ENCODE measurements at regions not wholly inside any gene's neighbourhood (a gene's known extent, or its start where the extent isn't known, plus 50 kb on each side); places are given as distances from the start of the nearest gene placed in this dataset.

DNA sequence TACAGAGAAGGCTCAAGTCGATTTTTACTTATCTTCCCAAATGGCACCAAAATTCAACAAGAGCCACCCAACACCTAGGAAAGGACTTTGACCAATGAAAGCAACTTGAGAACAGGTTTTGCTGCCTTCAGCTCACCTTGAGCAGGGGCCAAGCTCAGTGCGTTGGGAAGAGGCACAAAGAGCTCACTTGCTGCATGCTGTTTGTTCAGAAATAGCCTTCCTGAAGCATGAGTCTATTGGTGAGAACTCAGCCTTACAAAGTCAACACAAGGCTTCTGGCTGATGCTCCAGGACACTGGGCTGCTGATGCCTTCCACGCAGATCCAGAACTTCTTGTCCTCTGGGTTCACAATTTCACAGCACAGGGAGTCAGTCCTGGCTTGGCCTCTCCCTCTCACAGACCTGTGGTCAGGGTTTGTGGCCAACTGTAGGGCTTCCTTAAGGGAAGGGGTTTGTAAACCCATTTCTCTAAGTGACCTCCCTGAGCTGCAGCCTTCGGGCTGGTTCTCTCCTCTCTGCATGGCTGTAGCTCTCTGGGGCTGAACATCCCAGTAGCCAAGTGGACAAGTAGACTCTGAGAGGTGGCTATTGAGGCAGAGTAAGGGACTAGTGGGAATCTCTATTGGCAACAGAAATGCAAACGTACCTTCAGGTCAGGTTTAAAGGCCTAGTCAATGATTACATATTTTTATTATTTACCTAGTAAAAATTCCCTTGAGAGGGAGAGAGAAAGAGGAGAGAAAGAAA, 124.7 kb upstream of the GATA6 start:
- ChIA-PET POLR2A (ENCODE audit: low non-redundant PET) (no interaction called here), CTCF (no interaction called here)
- TF ChIP-seq EZH2 (IDR thresholded peaks at IDR 0.05; ENCODE audit: borderline replicate concordance, low read depth, low read length, poor library complexity, severe bottlenecking), result no peak
- TF ChIP-seq, protein P1, sequence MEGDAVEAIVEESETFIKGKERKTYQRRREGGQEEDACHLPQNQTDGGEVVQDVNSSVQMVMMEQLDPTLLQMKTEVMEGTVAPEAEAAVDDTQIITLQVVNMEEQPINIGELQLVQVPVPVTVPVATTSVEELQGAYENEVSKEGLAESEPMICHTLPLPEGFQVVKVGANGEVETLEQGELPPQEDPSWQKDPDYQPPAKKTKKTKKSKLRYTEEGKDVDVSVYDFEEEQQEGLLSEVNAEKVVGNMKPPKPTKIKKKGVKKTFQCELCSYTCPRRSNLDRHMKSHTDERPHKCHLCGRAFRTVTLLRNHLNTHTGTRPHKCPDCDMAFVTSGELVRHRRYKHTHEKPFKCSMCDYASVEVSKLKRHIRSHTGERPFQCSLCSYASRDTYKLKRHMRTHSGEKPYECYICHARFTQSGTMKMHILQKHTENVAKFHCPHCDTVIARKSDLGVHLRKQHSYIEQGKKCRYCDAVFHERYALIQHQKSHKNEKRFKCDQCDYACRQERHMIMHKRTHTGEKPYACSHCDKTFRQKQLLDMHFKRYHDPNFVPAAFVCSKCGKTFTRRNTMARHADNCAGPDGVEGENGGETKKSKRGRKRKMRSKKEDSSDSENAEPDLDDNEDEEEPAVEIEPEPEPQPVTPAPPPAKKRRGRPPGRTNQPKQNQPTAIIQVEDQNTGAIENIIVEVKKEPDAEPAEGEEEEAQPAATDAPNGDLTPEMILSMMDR (conservative IDR thresholded peaks at IDR 0.05; ENCODE audit: low read depth, low read length), result no peak
- BruUV-seq (replicated peaks), result no TSS peak
- no peak for DNase-seq (ENCODE audit: low spot score)
- Histone ChIP-seq H3K4me3 (ENCODE audit: low read depth, low read length, poor library complexity, severe bottlenecking) (no peak overlapping the region), H3K27me3 (replicated peaks; ENCODE audit: insufficient read depth, low read depth, low read length, poor library complexity) (no peaks in the 10 kb centered on the region), H3K36me3 (ENCODE audit: insufficient read depth, low read length, poor library complexity, severe bottlenecking) (no peaks in the 10 kb centered on the region), H3K27ac (ENCODE audit: low read depth, low read length, poor library complexity, severe bottlenecking) (no peak overlapping the region), H3K4me1 (ENCODE audit: insufficient read depth, low read length, poor library complexity, severe bottlenecking) (no peaks in the 10 kb centered on the region), H3K9me3 (ENCODE audit: low read depth, low read length, poor library complexity, severe bottlenecking) (no peaks in the 10 kb centered on the region)
- intact Hi-C loops (cut with micrococcal nuclease; ENCODE audit: unreplicated experiment), result no loop called here

DNA sequence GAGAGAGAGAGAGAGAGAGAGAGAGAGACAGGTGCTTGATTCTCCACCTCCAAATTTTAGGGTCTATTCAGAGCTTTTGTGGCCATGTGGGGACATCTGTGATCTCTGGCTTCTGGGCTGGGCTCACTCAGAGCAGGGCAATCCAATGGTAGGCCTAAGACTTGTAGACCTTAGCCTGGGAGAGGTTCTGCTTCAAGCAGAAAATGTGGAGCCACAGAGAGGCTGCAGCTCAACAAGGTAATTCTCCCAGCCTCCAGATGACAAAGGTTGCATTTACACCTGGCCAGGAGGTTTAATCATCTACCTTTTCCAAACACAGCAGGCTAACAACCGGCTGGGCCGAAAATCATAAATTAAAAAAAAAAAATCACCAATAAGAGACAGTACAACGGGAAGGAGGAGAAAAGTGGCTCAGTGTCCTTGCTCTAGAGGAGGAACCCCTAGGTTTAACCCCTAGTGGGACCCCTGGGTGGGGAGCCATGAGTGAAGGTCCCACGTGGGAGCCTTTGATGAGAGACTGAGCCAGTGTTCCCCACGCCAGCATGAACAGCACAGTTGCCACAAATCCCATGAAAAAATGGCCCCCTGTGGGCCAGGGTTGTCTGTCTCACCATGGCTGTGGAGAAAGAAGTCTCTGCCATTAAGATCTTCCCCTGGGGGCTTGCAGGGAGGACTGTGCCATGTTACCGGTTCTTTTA, 124.0 kb upstream of the GATA6 start:
- intact Hi-C loops (cut with micrococcal nuclease; ENCODE audit: unreplicated experiment), result no loop called here
- H3K4me1 ChIP-seq (ENCODE audit: insufficient read depth, low read length, poor library complexity, severe bottlenecking), result no peaks in the 10 kb centered on the region
- H3K27me3 ChIP-seq (replicated peaks; ENCODE audit: insufficient read depth, low read depth, low read length, poor library complexity), result no peaks in the 10 kb centered on the region
- ChIA-PET POLR2A (ENCODE audit: low non-redundant PET) (no interaction called here), CTCF (no interaction called here)
- TF ChIP-seq EZH2 (IDR thresholded peaks at IDR 0.05; ENCODE audit: borderline replicate concordance, low read depth, low read length, poor library complexity, severe bottlenecking), result no peak
- TF ChIP-seq, protein P1 (conservative IDR thresholded peaks at IDR 0.05; ENCODE audit: low read depth, low read length), result no peak
- H3K27ac ChIP-seq (ENCODE audit: low read depth, low read length, poor library complexity, severe bottlenecking), result no peak overlapping the region
- H3K4me3 ChIP-seq (ENCODE audit: low read depth, low read length, poor library complexity, severe bottlenecking), result no peak overlapping the region
- no peak for DNase-seq (ENCODE audit: low spot score)
- no peaks in the 10 kb centered on the region for H3K36me3 ChIP-seq (ENCODE audit: insufficient read depth, low read length, poor library complexity, severe bottlenecking)
- no peaks in the 10 kb centered on the region for H3K9me3 ChIP-seq (ENCODE audit: low read depth, low read length, poor library complexity, severe bottlenecking)
- BruUV-seq (replicated peaks), result no TSS peak

DNA sequence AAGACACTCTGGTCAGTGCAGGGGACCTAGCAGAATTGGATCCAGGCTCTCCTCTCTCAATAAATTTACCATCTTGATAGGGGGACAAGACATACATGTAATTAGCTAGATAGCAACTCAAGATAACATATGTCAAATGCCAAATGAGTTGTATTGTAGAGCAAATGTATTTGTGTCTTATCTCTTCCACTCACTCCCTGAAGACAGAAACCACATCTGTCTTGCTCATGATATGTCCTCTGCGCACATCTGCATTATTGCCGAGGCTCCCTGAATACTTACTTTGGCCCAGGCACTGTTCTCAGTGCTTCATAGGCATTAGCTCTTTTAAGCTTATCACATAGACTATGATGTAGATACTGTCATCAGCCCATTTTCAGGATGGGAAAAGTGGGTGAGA, 122.9 kb upstream of the GATA6 start:
- no peak overlapping the region for H3K4me3 ChIP-seq (ENCODE audit: low read depth, low read length, poor library complexity, severe bottlenecking)
- BruUV-seq (replicated peaks), result no TSS peak
- no peak for DNase-seq (ENCODE audit: low spot score)
- H3K27me3 ChIP-seq (replicated peaks; ENCODE audit: insufficient read depth, low read depth, low read length, poor library complexity), result no peaks in the 10 kb centered on the region
- H3K9me3 ChIP-seq (ENCODE audit: low read depth, low read length, poor library complexity, severe bottlenecking), result no peaks in the 10 kb centered on the region
- H3K4me1 ChIP-seq (ENCODE audit: insufficient read depth, low read length, poor library complexity, severe bottlenecking), result no peaks in the 10 kb centered on the region
- H3K27ac ChIP-seq (ENCODE audit: low read depth, low read length, poor library complexity, severe bottlenecking), result no peak overlapping the region
- POLR2A ChIA-PET (ENCODE audit: low non-redundant PET), result no interaction called here
- CTCF ChIA-PET, result no interaction called here
- intact Hi-C loops (cut with micrococcal nuclease; ENCODE audit: unreplicated experiment), result no loop called here
- no peak for TF ChIP-seq EZH2 (IDR thresholded peaks at IDR 0.05; ENCODE audit: borderline replicate concordance, low read depth, low read length, poor library complexity, severe bottlenecking)
- TF ChIP-seq, protein P1 (conservative IDR thresholded peaks at IDR 0.05; ENCODE audit: low read depth, low read length), result no peak
- H3K36me3 ChIP-seq (ENCODE audit: insufficient read depth, low read length, poor library complexity, severe bottlenecking), result no peaks in the 10 kb centered on the region

Measured in A673 (cell line).